Endothelial cell of umbilical vein (primary cell): ENCODE measurements at regions not wholly inside any gene's neighbourhood (a gene's known extent, or its start where the extent isn't known, plus 50 kb on each side); places are given as distances from the start of the nearest gene placed in this dataset.

Experiments used
- CTCF ChIP-seq, 2 donors: IDR thresholded peaks; 1 replicate in 1 of 2; 2 replicates in 1 of 2; pipeline ENCODE4 v1.5.1; 2011; ENCODE audit warnings: low read length in 2 of 2, mild to moderate bottlenecking in 2 of 2, moderate library complexity in 2 of 2, control low read depth in 1 of 2, inconsistent platforms in 1 of 2, low read depth in 1 of 2; ENCODE audit not compliant: insufficient read depth in 1 of 2; ENCODE audit errors: extremely low read depth in 1 of 2
- EZH2 ChIP-seq: IDR thresholded peaks from 2 replicates; pipeline ENCODE4 v1.6.1; 2012; ENCODE audit warnings: borderline replicate concordance, low read depth, mild to moderate bottlenecking, moderate library complexity, low read length, inconsistent platforms; ENCODE audit not compliant: severe bottlenecking
- JUN ChIP-seq: IDR thresholded peaks from 2 replicates; pipeline ENCODE4 v1.6.1; 2011; ENCODE audit warnings: borderline replicate concordance, low read depth; ENCODE audit not compliant: insufficient read length, insufficient read depth
- MYC ChIP-seq: IDR thresholded peaks from one replicate; pipeline ENCODE4 v1.6.1; 2011; ENCODE audit warnings: mild to moderate bottlenecking, low read depth, low read length
- POLR2A ChIP-seq: IDR thresholded peaks from 2 replicates; pipeline ENCODE4 v1.6.1; 2012; ENCODE audit warnings: low read depth, mild to moderate bottlenecking, control low read depth, low read length
- POLR2AphosphoS5 ChIP-seq: IDR thresholded peaks from 2 replicates; pipeline ENCODE4 v1.6.1; 2012; ENCODE audit warnings: low read depth, mild to moderate bottlenecking, control low read depth, low read length, moderate library complexity; ENCODE audit not compliant: insufficient read depth

- TF ChIP-seq POLR2A = no peak
- TF ChIP-seq CTCF (IDR thresholded peaks at IDR 0.05; ENCODE audit: extremely low read depth in 1 of 2, insufficient read depth in 1 of 2, low read depth in 1 of 2, low read length in 2 of 2) = no peak
- TF ChIP-seq POLR2AphosphoS5 = no peak
- no peak for TF ChIP-seq JUN
- no peak for TF ChIP-seq EZH2
- no peak for TF ChIP-seq MYC
Measured at GRCh38 chrY:15289821-15290220, 765.5 kb downstream of the NLGN4Y start.
